ENCODE measurements at regions not wholly inside any gene's neighbourhood (a gene's known extent, or its start where the extent isn't known, plus 50 kb on each side); places are given as distances from the start of the nearest gene placed in this dataset.
"Not testable (repeated sequence)": the region's sequence is repeated elsewhere in the genome, so short reads cannot be mapped to it uniquely, and the experiment has no call there.

DNA sequence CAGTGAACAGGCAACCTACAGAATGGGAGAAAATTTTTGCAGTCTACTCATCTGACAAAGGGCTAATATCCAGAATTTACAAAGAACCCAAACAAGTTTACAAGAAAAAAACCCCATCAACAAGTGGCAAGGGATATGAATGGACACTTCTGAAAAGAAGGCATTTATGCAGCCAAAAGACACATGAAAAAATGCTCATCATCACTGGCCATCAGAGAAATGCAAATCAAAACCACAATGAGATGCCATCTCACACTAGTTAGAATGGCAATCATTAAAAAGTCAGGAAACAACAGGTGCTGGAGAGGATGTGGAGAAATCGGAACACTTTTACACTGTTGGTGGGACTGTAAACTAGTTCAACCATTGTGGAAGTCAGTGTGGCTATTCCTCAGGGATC, 80.3 kb downstream of the ZNF474 start:
- in situ Hi-C loops (cut with HindIII; ENCODE audit: low sequenced_read_pairs); H3K4me3 ChIP-seq (ENCODE audit: low read depth, low read length); DNase-seq (ENCODE audit: low read depth, low spot score): not testable (repeated sequence)

DNA sequence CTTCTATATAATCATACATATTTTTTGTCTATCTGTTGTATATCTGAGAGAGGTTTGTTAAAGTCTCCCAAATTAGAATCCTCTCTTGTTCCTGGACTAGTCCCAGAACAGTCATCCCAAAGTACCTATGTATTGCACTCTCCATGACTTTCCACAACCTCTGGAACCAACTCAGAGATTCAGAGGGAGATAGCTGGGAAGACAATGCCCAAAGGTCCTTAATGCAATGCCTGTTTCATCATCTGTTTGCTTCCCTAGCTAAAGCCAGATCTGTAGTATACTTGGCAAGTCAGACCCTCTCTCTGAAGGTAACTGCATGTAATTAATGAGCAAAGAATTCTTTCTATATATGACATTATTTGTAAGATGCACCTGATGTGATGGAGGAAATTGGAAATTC, 89.4 kb downstream of the ZNF474 start:
- in situ Hi-C loops (cut with HindIII; ENCODE audit: low sequenced_read_pairs), result no loop called here

GRCh38 chr5:122219436-122220166, 90.3 kb downstream of the ZNF474 start:
- no peak overlapping the region for H3K4me3 ChIP-seq (ENCODE audit: low read depth, low read length)

More for the DNA sequence above, 89.4 kb downstream of the ZNF474 start:
- DNase-seq (ENCODE audit: low read depth, low spot score), result no peak
- no peak for TF ChIP-seq CTCF (IDR thresholded peaks at IDR 0.05; ENCODE audit: low read depth, low read length)
- H3K4me3 ChIP-seq (ENCODE audit: low read depth, low read length), result no peak overlapping the region

GRCh38 chr5:122220511-122220910, 91.2 kb downstream of the ZNF474 start:
- in situ Hi-C loops (cut with HindIII; ENCODE audit: low sequenced_read_pairs), result no loop called here
- TF ChIP-seq CTCF (IDR thresholded peaks at IDR 0.05; ENCODE audit: low read depth, low read length), result no peak
- no peak for DNase-seq (ENCODE audit: low read depth, low spot score)
- H3K4me3 ChIP-seq (ENCODE audit: low read depth, low read length), result no peak overlapping the region

More at GRCh38 chr5:122219436-122220166, 90.3 kb downstream of the ZNF474 start:
- DNase-seq (ENCODE audit: low read depth, low spot score), result no peak
- TF ChIP-seq CTCF (IDR thresholded peaks at IDR 0.05; ENCODE audit: low read depth, low read length), result no peak
- in situ Hi-C loops (cut with HindIII; ENCODE audit: low sequenced_read_pairs), result no loop called here

DNA sequence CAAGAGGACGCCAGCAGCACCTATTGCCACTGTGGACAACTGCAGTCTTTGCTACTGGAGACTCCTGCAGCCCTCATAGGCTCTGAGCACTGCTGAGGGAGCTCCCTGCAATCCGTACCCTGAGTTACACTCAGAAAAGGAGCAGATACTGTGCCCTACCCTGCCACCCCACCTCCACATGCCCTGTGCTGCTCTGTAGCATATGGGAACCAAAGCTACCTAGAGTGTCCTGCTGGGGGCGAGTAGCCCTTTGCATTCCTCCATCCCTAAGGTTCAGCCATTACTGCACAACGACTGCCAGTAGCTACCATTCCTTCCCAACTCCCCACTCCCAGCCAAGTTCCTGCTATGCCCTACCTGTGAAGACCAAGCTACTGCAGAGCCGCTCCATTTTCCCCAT, 90.2 kb upstream of the SNCAIP start:
- H3K4me3 ChIP-seq (ENCODE audit: low read depth, low read length), result no peak overlapping the region
- no peak for TF ChIP-seq CTCF (IDR thresholded peaks at IDR 0.05; ENCODE audit: low read depth, low read length)
- in situ Hi-C loops (cut with HindIII; ENCODE audit: low sequenced_read_pairs), result no loop called here
- no peak for DNase-seq (ENCODE audit: low read depth, low spot score)

GRCh38 chr5:122222580-122222979, 89.5 kb upstream of the SNCAIP start:
- no peak for TF ChIP-seq CTCF (IDR thresholded peaks at IDR 0.05; ENCODE audit: low read depth, low read length)

DNA sequence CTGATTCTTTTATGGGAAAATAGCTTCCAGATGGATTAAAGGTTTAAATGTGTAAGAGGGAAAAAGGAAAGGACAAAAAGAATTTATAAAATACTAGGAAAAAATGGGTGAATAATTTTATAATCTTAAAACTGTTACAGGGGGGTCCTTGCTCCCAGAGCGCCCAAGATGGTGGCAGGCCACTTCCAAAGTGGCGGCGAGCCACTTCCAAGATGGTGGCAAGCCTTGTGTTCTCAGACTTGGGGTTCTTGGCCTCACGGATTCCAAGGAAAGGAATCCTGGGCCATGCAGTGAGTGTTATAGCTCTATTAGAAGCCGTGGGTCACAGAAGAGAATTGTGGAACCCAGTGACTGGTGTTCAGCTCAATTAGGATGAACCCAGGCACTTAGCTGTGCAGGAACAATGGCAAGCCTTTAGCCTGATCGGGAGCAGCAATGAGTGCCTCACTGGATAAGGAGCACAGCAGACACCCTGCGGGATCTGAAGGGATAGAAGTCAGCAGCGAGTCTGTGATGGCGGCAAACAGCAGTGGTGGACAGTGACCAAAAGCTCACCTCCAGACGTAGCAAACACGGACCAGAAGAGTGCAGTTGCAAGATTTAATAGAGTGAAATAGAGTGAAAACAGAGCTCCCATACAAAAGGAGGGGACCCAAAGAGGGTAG, 83.2 kb upstream of the SNCAIP start:
- no peak for TF ChIP-seq CTCF (IDR thresholded peaks at IDR 0.05; ENCODE audit: low read depth, low read length)
- DNase-seq (ENCODE audit: low read depth, low spot score), result no peak
- in situ Hi-C loops (cut with HindIII; ENCODE audit: low sequenced_read_pairs), result no loop called here
- no peak overlapping the region for H3K4me3 ChIP-seq (ENCODE audit: low read depth, low read length)

More at GRCh38 chr5:122222580-122222979, 89.5 kb upstream of the SNCAIP start:
- in situ Hi-C loops (cut with HindIII; ENCODE audit: low sequenced_read_pairs), result no loop called here
- DNase-seq (ENCODE audit: low read depth, low spot score), result no peak
- no peak overlapping the region for H3K4me3 ChIP-seq (ENCODE audit: low read depth, low read length)
